RKO (cell line): ENCODE measurements at regions not wholly inside any gene's neighbourhood (a gene's known extent, or its start where the extent isn't known, plus 50 kb on each side); places are given as distances from the start of the nearest gene placed in this dataset.
A peak's percentile ranks its signal among the peaks of the same experiment; 100 is the strongest.
"Not testable (repeated sequence)": the region's sequence is repeated elsewhere in the genome, so short reads cannot be mapped to it uniquely, and the experiment has no call there.

Source experiments
- DNase-seq: peaks from one replicate; pipeline ENCODE4 v3.0.0-alpha.2; 2016; ENCODE audit warnings: low spot score

DNA sequence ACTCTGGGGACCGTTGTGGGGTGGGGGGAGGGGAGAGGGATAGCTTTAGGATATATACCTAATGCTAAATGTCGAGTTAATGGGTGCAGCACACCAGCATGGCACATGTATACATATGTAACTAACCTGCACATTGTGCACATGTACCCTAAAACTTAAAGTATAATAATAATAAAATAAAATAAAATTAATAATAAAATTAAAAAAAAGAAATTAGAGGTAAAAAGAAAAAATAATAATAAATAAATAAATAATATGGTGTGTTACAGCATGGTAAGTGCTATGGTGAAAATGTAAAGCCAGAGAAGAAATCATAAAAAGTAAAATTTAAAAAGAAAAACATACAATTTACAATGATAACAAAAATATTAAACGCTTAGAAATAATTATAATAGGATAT lies 552.8 kb upstream of the PBX1 start:
- not testable (repeated sequence) for DNase-seq

DNA sequence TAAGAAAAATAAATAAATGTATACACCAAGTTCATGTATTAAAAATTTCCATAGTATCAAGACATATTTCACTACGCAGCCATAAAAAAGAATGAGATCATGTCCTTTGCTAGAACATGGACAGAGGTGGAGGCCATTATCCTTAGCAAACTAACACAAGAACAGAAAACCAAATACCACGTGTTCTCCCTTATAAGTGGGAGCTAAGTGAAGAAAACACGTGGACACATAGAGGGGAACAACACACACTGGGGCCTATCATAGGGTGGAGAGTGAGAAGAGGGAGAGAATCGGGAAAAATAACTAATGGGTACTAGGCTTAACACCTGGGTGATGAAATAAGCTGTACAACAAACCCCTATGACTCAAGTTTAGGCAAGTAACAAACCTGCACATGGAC lies 552.4 kb upstream of the PBX1 start:
- no peak for DNase-seq

DNA sequence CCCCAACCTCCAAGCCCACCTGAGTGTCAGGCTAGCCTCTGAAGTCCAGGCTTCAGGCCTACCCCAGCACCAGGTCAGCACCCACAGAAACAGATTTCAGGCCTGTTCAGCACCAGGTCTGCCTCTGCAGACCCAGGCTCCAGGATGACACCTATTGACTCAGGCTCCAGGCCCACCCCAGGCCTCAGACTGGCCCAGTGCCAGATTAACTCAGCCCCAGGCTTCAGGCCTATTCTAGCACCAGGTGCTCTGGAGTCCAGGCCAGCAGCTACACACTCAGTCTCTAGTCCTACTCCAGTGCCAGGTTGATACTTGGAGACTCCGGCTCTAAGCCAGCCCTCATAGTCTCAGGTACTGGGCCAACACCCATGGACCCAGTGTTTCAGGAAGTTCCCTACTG lies 541.7 kb upstream of the PBX1 start:
- no peak for DNase-seq

DNA sequence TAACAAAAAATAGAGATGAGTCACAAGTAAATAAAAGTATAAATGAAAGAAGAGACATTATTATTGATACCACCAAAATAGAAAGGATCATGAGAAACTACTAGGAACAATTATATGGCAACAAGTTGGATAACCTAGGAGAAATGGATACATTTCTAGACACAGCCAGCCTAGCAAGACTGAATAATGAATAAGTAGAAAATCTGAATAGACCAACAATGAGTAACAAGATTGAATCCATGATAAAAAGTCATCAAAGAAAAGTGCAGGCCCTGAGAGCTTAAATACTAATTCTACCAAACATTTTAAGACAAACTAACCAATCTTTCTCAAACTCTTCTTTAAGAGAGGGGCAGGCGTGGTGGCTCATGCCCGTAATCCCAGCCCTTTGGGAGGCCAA lies 538.6 kb upstream of the PBX1 start:
- no peak for DNase-seq

DNA sequence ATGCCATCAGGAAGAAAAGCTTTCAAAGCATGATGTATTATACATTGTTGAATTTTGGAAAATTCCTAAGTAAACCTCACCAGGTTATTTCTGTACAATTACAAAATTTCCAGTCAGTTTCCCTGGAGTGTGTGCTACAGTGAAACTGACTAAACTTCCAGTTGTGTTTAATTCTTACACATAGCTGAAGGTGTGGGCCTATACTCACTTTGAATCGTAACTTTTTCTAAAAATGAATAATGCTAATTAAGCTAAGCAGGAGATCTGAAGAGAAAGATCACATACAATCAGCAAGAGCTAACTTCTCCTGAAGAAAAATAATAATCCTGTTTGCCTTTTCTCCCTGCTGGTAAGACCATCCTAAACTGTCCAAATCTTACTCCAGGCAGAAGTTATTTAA lies 537.2 kb upstream of the PBX1 start:
- no peak for DNase-seq

DNA sequence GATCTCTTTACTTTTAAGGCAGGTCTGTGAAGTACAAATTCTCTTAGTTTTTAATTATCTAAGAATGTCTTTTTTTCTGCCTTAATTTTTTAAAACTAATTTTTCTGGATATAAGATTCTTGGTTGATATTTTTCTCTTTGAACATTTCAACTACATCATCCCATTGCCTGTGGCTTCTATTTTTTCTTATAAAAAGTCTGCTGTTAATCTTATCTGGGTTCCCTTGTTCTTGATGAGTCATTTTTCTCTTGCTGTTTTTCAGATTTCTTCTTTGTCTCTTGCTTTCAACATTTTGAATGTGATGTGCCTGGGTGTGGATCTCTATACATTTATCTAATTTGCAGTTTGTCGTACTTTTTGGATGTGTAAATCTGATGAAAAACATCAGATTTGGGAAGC lies 525.2 kb upstream of the PBX1 start:
- no peak for DNase-seq

DNA sequence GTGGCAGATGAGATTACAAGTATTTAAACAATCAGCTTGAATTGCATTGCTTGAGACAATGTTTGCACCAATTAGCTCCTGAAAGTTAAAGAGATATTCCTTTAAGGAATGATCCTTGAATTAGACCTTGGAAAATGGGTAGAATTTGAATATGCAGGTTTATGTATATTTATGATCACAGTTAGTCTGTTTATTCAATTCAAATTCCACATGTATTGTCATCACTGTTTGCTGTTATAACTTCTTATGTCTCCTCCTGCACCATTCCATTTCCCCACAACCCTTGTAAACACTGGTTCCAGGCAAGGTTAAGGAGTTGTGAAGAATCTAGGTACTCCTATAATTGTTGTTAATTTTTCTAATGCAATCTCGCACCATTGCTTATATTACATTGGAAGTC lies 518.2 kb upstream of the PBX1 start:
- DNase-seq = no peak

DNA sequence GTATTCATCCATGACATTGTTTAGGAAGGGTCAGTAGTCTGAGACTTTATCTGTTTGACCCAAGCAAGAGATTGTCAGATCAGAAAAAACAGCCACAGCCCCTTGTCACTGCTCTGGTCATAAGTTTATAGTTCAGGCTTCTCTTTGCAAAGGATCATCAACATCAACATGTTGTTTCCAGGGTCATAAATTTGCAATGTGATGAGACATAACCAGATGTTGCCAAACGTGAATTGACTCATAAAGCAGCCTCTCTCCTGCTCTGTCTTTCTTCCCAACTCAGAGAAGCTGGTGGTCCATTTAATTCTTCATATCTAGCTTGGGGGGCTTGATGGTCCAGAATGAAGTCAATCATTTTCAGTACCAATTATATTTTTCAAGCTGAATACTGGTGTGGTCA lies 507.2 kb upstream of the PBX1 start:
- DNase-seq = peak; percentile 1

DNA sequence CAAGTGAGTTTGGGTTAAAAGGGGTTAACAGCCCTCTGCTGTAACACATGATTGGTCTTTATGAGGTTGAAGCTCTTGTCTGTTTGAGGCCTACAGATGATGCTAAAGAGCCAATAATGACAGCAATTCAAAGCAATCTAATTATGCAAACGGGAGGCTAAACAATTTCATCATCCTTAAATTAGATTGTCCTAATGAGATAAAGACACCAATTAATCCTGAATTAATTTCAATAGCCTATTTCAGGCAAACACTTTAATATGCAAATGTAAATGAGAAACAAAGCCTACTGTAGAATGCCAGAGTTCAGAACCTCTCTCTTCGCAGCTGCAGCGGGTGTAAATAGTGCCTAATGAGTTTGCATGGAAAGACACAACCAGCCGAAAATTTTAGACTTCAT lies 504.7 kb upstream of the PBX1 start:
- no peak for DNase-seq

DNA sequence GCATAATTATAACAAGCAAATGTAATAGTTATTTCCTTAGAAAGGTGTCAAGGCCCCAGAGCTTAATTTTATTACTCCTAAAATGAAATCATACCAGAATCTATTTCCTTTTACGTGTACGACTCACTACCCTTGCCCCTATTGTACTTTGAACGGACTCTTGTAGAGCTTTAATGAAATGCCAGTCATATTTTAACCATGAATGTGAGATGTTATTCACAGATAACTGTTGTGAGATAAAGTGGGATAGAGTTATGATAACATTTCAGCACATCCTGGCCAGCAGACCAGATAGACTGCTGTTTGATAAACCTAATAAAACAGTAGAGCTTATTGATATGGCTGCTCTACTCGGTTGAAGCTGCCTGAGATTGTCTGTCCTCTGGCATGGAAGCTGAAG lies 500.8 kb upstream of the PBX1 start:
- no peak for DNase-seq

DNA sequence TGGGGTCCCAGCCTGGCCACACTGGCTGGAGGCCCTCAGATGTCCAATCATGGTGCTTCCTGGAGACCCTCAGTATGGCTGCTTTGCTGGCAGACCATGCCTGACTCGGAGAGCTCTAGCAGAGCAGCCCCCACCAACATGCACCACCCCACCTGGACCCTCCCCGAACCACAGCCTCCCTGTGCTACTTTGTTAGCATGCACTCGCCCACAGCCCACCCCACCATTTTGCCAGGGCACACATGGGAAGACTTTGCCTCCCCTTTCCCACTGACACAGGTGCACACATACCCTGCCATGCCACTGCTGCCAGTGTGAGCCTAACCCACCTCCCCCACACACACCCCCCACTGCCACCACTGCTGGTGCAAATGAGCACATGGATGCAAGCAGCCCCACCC lies 497.5 kb upstream of the PBX1 start:
- no peak for DNase-seq

DNA sequence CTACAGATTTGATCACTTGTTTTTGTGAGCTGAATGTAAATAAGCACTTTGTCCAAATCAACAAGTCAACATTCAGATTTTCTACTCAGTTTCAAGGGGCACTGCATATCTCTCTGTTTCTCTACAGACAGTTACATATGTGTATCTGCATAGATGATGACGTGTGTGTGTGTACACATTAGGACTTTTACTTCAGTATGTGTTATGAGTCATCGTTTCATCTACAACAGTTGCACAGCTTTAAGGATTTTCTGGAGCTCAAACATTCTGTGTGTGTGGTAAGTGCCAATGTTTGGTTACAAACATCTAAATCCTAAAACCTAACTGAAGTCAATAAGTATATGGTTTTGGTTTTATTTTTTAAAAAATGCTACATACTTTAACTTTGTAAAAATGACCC lies 494.5 kb upstream of the PBX1 start:
- DNase-seq = peak; percentile 8

DNA sequence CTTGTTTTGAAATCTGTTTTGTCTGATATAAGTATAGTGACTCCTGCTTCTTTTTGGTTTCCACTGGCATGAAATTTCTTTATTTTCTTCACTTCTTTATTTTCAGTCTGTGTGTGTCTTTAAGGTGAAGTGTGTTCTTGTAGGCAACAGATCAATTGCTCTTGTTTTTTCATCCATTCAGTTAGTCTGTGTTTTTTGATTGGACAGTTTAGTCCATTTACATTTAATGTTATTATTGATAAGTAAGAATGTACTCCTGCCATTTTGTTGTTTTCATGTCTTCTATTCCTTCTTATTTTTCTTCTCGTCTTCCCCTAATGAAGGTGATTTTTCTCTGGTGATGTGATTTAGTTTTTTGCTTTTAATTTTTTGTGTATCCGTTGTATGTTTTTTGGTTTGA lies 487.7 kb upstream of the PBX1 start:
- no peak for DNase-seq

DNA sequence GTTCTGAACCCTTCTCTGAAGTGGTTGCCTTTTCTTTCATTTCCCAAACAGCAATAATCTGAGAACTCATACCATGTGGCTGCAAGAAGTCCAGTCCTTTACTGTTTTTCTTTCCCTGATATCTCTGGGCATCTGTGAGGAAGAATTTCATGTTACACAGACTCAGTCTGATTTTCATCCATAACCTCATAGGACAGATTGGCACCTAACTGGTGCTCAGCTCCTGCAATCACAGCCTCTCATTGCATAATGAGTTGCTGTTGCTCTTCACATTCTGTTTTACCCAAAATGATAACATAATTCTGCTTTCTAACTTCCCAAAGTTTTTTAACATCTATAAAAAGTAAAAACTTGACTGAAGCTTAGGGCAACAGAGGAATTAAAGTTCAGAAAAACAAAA lies 472.2 kb upstream of the PBX1 start:
- DNase-seq = no peak

DNA sequence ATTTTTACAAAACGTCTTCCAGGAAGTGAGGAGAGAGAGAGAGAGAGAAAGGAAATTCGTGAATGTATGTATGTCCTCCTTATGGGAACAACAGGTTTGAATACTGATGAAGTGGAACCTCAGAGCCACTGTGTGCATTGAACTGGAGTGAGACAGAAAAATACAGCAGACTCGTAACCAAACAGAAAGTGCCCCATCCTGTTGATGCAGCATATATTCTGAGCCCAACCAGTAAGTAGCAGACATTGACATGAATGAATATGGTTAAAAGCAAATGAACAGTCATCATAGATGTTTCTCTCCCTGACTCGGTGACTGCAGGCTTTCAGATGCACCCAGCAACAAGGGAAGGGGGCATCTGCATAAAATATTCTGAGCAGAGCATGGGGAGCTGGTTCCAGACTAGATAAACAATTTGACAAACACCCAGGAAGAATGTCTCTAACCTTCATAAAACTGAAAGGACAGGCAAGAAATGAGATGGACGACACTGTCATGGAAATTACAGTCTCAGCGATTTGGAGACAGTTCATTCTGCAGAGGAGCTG lies 471.0 kb upstream of the PBX1 start:
- no peak for DNase-seq

DNA sequence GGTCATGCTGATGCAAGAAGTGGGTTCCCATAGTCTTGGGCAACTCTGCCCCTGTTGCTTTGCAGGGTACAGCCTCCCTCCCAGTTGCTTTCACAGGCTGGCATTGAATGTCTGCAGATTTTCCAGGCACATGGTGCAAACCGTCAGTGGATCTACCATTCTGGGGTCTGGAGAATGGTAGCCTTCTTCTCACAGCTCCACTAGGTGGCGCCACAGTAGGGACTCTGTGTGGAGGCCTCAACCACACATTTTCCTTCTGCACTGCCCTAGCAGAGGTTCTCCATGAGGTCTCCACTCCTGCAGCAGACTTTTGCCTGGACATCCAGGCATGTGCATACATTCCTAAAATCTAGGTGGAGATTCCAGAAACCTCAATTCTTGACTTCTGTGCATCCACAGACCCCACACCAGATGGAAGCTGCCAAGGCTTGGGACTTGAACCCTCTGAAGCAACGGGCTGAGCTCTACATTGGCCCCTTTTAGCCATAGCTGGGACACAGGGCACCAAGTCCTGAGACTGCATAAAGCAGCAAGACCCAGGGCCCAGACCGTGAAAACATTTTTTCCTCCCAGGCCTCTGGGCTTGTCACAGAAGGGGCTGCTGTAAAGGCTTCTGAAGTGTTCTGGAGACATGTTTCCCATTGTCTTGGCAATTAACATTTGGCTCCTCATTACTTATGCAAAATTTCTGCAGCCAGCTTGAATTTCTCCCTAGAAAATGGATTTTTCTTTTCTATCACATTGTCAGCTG lies 466.2 kb upstream of the PBX1 start:
- DNase-seq = no peak

DNA sequence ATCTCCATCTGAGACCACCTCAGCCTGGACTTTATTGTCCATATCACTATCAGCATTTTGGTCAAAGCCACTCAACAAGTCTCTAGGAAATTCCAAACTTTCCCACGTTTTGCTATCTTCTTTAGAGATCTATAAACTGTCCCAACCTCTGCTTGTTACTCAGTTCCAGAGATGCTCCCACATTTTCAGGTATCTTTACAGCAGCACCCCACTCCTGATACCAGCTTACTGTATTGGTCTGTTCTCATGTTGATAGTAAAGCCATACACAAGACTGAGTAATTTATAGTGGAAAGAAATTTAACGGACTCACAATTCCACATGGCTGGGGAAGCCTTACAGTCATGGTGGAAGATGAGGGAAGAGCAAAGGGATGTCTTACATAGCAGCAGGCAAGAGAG lies 465.4 kb upstream of the PBX1 start:
- DNase-seq = no peak

DNA sequence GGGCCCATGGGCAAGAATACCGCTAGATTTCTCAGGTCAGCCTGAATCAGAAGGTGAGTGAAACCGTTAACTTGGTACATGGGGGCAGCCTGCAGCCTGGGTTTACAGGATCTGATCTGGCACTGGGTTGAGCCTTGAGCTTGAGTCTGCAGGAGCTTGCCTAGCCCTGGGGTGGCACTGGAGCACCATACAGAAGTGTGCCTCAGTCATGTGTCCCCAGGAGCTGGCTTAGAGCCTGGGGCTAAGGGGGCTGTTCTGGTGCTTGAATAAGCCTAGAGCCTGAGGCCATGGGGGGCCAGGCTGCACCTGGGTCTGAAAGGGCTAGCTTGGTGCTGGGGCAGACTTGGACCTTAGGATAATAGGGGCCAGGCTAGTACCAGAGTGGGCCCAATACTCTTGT lies 457.2 kb upstream of the PBX1 start:
- no peak for DNase-seq

DNA sequence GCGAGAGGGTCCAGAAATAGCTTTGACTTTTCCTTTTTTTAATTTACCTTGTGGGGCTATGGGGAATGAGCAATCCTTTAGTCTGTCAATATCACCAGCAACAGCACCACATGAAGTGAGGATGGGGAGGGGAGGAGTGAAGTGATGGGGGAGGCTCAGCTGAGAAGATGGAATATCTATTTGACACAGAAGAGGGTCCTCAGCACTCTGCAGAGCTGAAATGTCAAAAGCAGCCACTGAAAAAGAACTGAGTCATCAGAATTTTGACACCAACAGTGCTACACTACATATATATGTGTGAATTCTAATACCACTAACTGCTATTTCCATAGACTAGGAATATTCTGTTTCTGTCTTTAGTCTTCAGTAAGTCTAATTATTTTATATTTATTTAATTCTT lies 427.0 kb upstream of the PBX1 start:
- no peak for DNase-seq

DNA sequence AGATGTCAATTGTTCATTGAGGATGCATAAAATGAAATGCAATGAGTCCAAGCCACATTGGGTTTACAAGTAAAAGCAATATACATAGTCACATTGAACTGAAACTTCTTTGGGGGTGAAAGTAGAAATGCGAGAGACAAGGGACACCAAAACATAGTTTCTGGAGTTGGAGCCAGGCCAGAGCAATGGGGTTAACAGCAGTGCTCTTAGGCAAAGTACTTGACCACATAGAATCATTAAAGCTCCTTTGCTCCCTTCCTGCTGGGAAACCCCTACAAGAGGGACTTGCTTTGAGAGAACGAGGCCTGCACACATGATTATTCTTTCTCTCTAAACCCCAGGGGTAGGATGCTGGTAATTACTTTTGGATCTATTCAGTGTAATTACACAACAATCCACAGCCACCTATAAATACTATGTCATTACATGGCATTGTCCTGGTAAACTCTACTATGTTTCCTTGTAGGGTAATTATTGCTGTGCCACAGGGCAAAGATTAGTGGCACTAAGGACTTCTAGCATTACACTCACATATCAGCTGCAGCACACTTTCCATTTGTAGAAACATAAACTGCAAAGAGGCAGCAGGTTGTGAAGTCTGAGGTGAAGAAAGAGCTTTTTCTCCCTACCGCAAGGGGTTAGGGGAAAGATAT lies 421.6 kb upstream of the PBX1 start:
- DNase-seq = no peak

DNA sequence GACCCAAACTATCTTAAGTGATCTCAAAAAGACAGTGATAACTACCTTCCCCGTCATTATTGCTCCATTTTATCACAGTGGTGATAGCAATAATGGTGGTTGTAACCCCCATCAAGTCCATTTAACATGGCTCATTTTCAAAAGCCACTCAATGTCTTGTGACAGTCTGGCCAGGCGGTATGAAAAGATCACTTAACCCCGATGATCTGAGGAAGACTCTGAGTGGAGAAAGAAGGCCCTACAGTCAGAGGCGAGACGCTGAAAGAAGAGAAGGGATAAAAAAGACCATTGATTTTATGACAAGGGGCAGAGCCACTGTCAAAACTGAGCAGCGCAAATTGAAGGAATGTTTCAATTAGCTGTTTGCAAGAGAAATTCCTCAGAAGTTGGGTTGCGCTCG lies 417.2 kb upstream of the PBX1 start:
- no peak for DNase-seq

DNA sequence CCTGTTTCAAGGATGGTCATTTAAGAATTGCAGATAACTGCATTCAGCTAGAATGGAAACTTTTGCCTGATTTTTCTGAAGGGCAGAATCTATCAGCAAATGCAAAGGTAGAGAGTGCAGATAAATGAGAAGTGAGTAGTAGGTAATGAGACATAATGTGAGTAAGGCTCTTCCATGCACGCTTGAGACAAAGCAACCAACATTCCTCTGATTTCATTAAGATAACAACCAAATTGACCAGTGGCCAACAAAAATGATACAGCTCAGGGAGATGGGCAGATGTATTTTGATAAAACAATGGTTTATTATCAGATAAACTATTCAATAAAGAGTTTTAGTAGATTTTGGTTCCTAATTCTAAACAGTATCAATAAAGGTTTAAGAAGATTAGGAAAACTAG lies 404.4 kb upstream of the PBX1 start:
- no peak for DNase-seq

DNA sequence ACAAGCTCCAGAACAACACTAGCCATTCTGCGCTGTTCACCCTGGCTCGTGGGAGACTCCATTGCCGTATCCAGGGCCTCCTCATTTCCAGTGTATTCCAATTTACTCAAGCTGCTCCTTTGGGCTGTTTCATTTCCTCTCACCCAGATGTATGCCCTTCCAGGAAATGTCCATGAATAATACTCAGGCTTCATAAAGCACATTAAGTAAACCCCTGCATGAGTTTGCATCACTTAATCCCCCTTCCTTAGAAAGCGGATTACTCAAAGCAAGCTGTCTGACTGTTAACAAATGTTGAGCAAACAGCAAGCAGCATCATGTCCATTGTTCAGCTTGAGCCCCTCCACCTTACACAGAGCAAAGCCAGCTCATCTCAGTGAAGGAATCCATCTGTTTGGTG lies 403.6 kb upstream of the PBX1 start:
- no peak for DNase-seq

DNA sequence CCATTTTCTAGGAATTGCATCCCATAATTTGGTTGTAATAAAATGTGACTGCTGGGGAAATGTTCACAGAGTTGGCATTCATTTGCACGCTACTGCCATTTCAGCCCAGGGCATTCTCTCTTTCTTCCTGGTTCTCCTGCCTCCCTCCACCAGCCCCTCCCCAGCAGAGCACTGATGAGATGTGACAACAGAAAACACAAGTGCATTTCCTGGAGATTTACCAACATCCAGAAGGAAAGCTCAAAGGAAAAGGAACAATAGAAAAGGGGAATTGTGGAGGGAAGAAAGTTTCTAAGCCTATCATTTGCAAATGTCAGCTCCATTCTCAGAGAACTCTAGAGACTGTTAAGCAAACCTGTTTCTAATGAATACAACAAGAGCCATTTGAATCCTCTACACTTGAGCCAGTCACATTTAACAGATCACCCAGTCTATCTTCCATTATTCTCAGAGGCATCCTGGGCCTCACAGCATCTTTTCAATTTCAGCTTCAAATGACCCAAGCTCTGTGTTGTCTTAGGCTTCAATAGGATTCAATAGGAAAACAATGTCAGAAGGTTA lies 395.6 kb upstream of the PBX1 start:
- no peak for DNase-seq
